ENCODE measurements at regions not wholly inside any gene's neighbourhood (a gene's known extent, or its start where the extent isn't known, plus 50 kb on each side); places are given as distances from the start of the nearest gene placed in this dataset.
"Not testable (repeated sequence)": the region's sequence is repeated elsewhere in the genome, so short reads cannot be mapped to it uniquely, and the experiment has no call there.

GRCh38 chr6:168915855-168916254 lies 337.8 kb downstream of the THBS2 start:
- H3K4me3 ChIP-seq (ENCODE audit: low read length), result no peak overlapping the region
- no peaks in the 10 kb centered on the region for H3K4me1 ChIP-seq (ENCODE audit: insufficient read depth, low read length)
- no peaks in the 10 kb centered on the region for H3K9me3 ChIP-seq (ENCODE audit: low read depth, low read length)
- no peaks in the 10 kb centered on the region for H3K27me3 ChIP-seq (ENCODE audit: insufficient read depth, low read length)

- no peaks in the 10 kb centered on the region for H3K9me3 ChIP-seq (ENCODE audit: low read depth, low read length)
- H3K4me3 ChIP-seq (ENCODE audit: low read length), result no peak overlapping the region
- no peaks in the 10 kb centered on the region for H3K27me3 ChIP-seq (ENCODE audit: insufficient read depth, low read length)
- H3K4me1 ChIP-seq (ENCODE audit: insufficient read depth, low read length), result no peaks in the 10 kb centered on the region
Measured at GRCh38 chr6:168915242-168915641, 338.4 kb downstream of the THBS2 start.

- no peak overlapping the region for H3K4me3 ChIP-seq (ENCODE audit: low read length)
- no peaks in the 10 kb centered on the region for H3K4me1 ChIP-seq (ENCODE audit: insufficient read depth, low read length)
- H3K27me3 ChIP-seq (ENCODE audit: insufficient read depth, low read length), result no peaks in the 10 kb centered on the region
- H3K9me3 ChIP-seq (ENCODE audit: low read depth, low read length), result no peaks in the 10 kb centered on the region
Measured at GRCh38 chr6:168913866-168914469, 339.7 kb downstream of the THBS2 start.

GRCh38 chr6:168913231-168913865 lies 340.3 kb downstream of the THBS2 start:
- not testable (repeated sequence) for H3K4me3 ChIP-seq (ENCODE audit: low read length); H3K27me3 ChIP-seq (ENCODE audit: insufficient read depth, low read length); H3K9me3 ChIP-seq (ENCODE audit: low read depth, low read length); H3K4me1 ChIP-seq (ENCODE audit: insufficient read depth, low read length)

- H3K27me3 ChIP-seq (ENCODE audit: insufficient read depth, low read length), result no peaks in the 10 kb centered on the region
- no peaks in the 10 kb centered on the region for H3K9me3 ChIP-seq (ENCODE audit: low read depth, low read length)
- no peak overlapping the region for H3K4me3 ChIP-seq (ENCODE audit: low read length)
- no peaks in the 10 kb centered on the region for H3K4me1 ChIP-seq (ENCODE audit: insufficient read depth, low read length)
Measured at GRCh38 chr6:168909288-168909687, 344.4 kb downstream of the THBS2 start.

GRCh38 chr6:168908887-168909286 lies 344.8 kb downstream of the THBS2 start:
- Histone ChIP-seq H3K4me3 (ENCODE audit: low read length) (no peak overlapping the region), H3K27me3 (ENCODE audit: insufficient read depth, low read length) (no peaks in the 10 kb centered on the region), H3K9me3 (ENCODE audit: low read depth, low read length) (no peaks in the 10 kb centered on the region), H3K4me1 (ENCODE audit: insufficient read depth, low read length) (no peaks in the 10 kb centered on the region)

- no peaks in the 10 kb centered on the region for H3K27me3 ChIP-seq (ENCODE audit: insufficient read depth, low read length)
- no peak overlapping the region for H3K4me3 ChIP-seq (ENCODE audit: low read length)
- H3K4me1 ChIP-seq (ENCODE audit: insufficient read depth, low read length), result no peaks in the 10 kb centered on the region
- H3K9me3 ChIP-seq (ENCODE audit: low read depth, low read length), result no peaks in the 10 kb centered on the region
Measured at GRCh38 chr6:168908166-168908565, 345.5 kb downstream of the THBS2 start.

GRCh38 chr6:168906391-168906790 lies 347.3 kb downstream of the THBS2 start:
- no peaks in the 10 kb centered on the region for H3K4me1 ChIP-seq (ENCODE audit: insufficient read depth, low read length)
- no peaks in the 10 kb centered on the region for H3K27me3 ChIP-seq (ENCODE audit: insufficient read depth, low read length)
- no peak overlapping the region for H3K4me3 ChIP-seq (ENCODE audit: low read length)
- no peaks in the 10 kb centered on the region for H3K9me3 ChIP-seq (ENCODE audit: low read depth, low read length)

GRCh38 chr6:168905451-168906090 lies 348.1 kb downstream of the THBS2 start:
- Histone ChIP-seq H3K27me3 (ENCODE audit: insufficient read depth, low read length) (no peaks in the 10 kb centered on the region), H3K9me3 (ENCODE audit: low read depth, low read length) (no peaks in the 10 kb centered on the region), H3K4me3 (ENCODE audit: low read length) (no peak overlapping the region), H3K4me1 (ENCODE audit: insufficient read depth, low read length) (no peaks in the 10 kb centered on the region)

GRCh38 chr6:168903613-168904345 lies 349.9 kb downstream of the THBS2 start:
- no peaks in the 10 kb centered on the region for H3K27me3 ChIP-seq (ENCODE audit: insufficient read depth, low read length)
- H3K4me1 ChIP-seq (ENCODE audit: insufficient read depth, low read length), result no peaks in the 10 kb centered on the region
- H3K4me3 ChIP-seq (ENCODE audit: low read length), result no peak overlapping the region
- H3K9me3 ChIP-seq (ENCODE audit: low read depth, low read length), result no peaks in the 10 kb centered on the region

- H3K4me1 ChIP-seq (ENCODE audit: insufficient read depth, low read length), result no peaks in the 10 kb centered on the region
- H3K4me3 ChIP-seq (ENCODE audit: low read length), result no peak overlapping the region
- H3K27me3 ChIP-seq (ENCODE audit: insufficient read depth, low read length), result no peaks in the 10 kb centered on the region
- H3K9me3 ChIP-seq (ENCODE audit: low read depth, low read length), result no peaks in the 10 kb centered on the region
Measured at GRCh38 chr6:168902075-168902474, 351.6 kb downstream of the THBS2 start.

- Histone ChIP-seq H3K4me1 (ENCODE audit: insufficient read depth, low read length) (no peaks in the 10 kb centered on the region), H3K4me3 (ENCODE audit: low read length) (no peak overlapping the region), H3K9me3 (ENCODE audit: low read depth, low read length) (no peaks in the 10 kb centered on the region)
Measured at GRCh38 chr6:168901076-168901475, 352.6 kb downstream of the THBS2 start.

GRCh38 chr6:168896321-168896720 lies 357.3 kb downstream of the THBS2 start:
- H3K4me1 ChIP-seq (ENCODE audit: insufficient read depth, low read length), result peaks cover 5% of the 10 kb centered on the region
- H3K27me3 ChIP-seq (ENCODE audit: insufficient read depth, low read length), result no peaks in the 10 kb centered on the region
- no peaks in the 10 kb centered on the region for H3K9me3 ChIP-seq (ENCODE audit: low read depth, low read length)
- H3K4me3 ChIP-seq (ENCODE audit: low read length), result no peak overlapping the region

More at GRCh38 chr6:168901076-168901475, 352.6 kb downstream of the THBS2 start:
- H3K27me3 ChIP-seq (ENCODE audit: insufficient read depth, low read length), result no peaks in the 10 kb centered on the region

GRCh38 chr6:168895102-168895812 lies 358.4 kb downstream of the THBS2 start:
- Histone ChIP-seq H3K27me3 (ENCODE audit: insufficient read depth, low read length) (no peaks in the 10 kb centered on the region), H3K4me3 (ENCODE audit: low read length) (no peak overlapping the region), H3K4me1 (ENCODE audit: insufficient read depth, low read length) (peaks cover 5% of the 10 kb centered on the region), H3K9me3 (ENCODE audit: low read depth, low read length) (no peaks in the 10 kb centered on the region)

- H3K4me3 ChIP-seq (ENCODE audit: low read length), result no peak overlapping the region
- H3K27me3 ChIP-seq (ENCODE audit: insufficient read depth, low read length), result no peaks in the 10 kb centered on the region
- no peaks in the 10 kb centered on the region for H3K9me3 ChIP-seq (ENCODE audit: low read depth, low read length)
- peaks cover 5% of the 10 kb centered on the region for H3K4me1 ChIP-seq (ENCODE audit: insufficient read depth, low read length)
Measured at GRCh38 chr6:168892031-168892430, 361.6 kb downstream of the THBS2 start.

Data from mononuclear cell (primary cell).